SU-DHL-6 (cell line): ENCODE measurements at regions not wholly inside any gene's neighbourhood (a gene's known extent, or its start where the extent isn't known, plus 50 kb on each side); places are given as distances from the start of the nearest gene placed in this dataset.

Source experiments
- H2AFZ ChIP-seq: fragments of 200-600 bp; sonication (generic); 2 replicates; pipeline ENCODE4 v1.6.1; 2014; ENCODE audit warnings: low read depth, mild to moderate bottlenecking, moderate library complexity, mixed read lengths, antibody characterized with exemption, low read length; ENCODE audit not compliant: severe bottlenecking
- H3F3A ChIP-seq: fragments of 200-600 bp; shearing (Covaris generic); 2 replicates; pipeline ENCODE4 v1.6.0; 2016; ENCODE audit warnings: antibody characterized with exemption, mild to moderate bottlenecking; ENCODE audit not compliant: insufficient read depth
- H3K27ac ChIP-seq: fragments of 200-600 bp; sonication (generic); 2 replicates; pipeline ENCODE4 v1.5.1; 2016; ENCODE audit warnings: low read depth, mild to moderate bottlenecking, low read length, moderate library complexity, mixed read lengths
- H3K27me3 ChIP-seq: fragments of 200-600 bp; sonication (generic), shearing (Covaris generic); 2 replicates; pipeline ENCODE4 v1.6.0; 2014; ENCODE audit warnings: mild to moderate bottlenecking, low read length
- H3K36me3 ChIP-seq: fragments of 200-600 bp; sonication (generic); 2 replicates; pipeline ENCODE4 v1.6.1; 2014; ENCODE audit warnings: mild to moderate bottlenecking, low read length, mixed read lengths
- H3K4me2 ChIP-seq: fragments of 300-600, 200-600 bp; shearing (Covaris generic), sonication (generic); 2 replicates; pipeline ENCODE4 v1.6.0; 2014; ENCODE audit warnings: low read length, low read depth, mild to moderate bottlenecking; ENCODE audit not compliant: poor library complexity, severe bottlenecking
- H3K4me3 ChIP-seq: fragments of 200-600 bp; sonication (generic); 2 replicates; pipeline ENCODE4 v1.5.1; 2014; ENCODE audit warnings: antibody characterized with exemption, low read length, mild to moderate bottlenecking, mixed read lengths; ENCODE audit not compliant: insufficient read depth, poor library complexity, severe bottlenecking
- H3K79me2 ChIP-seq: fragments of 200-600 bp; sonication (generic); 2 replicates; pipeline ENCODE4 v1.6.1; 2014; ENCODE audit warnings: mild to moderate bottlenecking, low read length, moderate library complexity; ENCODE audit not compliant: insufficient read depth
- H3K9ac ChIP-seq: fragments of 200-600 bp; sonication (generic); 2 replicates; pipeline ENCODE4 v1.7.0; 2014; ENCODE audit warnings: mild to moderate bottlenecking, low read length
- H3K9me2 ChIP-seq: fragments of 200-600 bp; sonication (generic); replicated peaks from 2 replicates; pipeline ENCODE4 v1.6.1; 2014; ENCODE audit warnings: low read length; ENCODE audit not compliant: insufficient read depth
- H3K9me3 ChIP-seq: fragments of 200-600 bp; sonication (generic); 2 replicates; pipeline ENCODE4 v1.6.1; 2014; ENCODE audit warnings: low read length, mixed read lengths; ENCODE audit not compliant: insufficient read depth
- H4K20me1 ChIP-seq: fragments of 200-600 bp; sonication (generic); 2 replicates; pipeline ENCODE4 v1.6.1; 2014; ENCODE audit warnings: low read depth, mild to moderate bottlenecking, antibody characterized with exemption, low read length, moderate library complexity, mixed read lengths
- EZH2phosphoT487 ChIP-seq: fragments of 200-600 bp; sonication (generic), shearing (Covaris generic); conservative IDR thresholded peaks from 2 replicates; pipeline ENCODE4 v1.6.1; 2018; ENCODE audit warnings: mild to moderate bottlenecking, antibody characterized with exemption, low read length, moderate library complexity, mixed read lengths
- TF ChIP-seq, protein P1 (sequence below): fragments of 200-600 bp; sonication (generic); IDR thresholded peaks from one replicate; pipeline ENCODE4 v1.5.1; 2017; ENCODE audit warnings: antibody characterized with exemption, mild to moderate bottlenecking, low read length, moderate library complexity; ENCODE audit not compliant: insufficient read depth, poor library complexity, severe bottlenecking

GRCh38 chr4:65265526-65265925, 404.8 kb downstream of the EPHA5 start:
- H4K20me1 ChIP-seq: no peaks in the 10 kb centered on the region

GRCh38 chr4:65259296-65259695, 411.0 kb downstream of the EPHA5 start:
- Histone ChIP-seq H3K79me2 (no peaks in the 10 kb centered on the region), H3K9ac (no peak overlapping the region), H3K27ac (no peak overlapping the region), H3K9me3 (no peaks in the 10 kb centered on the region), H3K27me3 (no peaks in the 10 kb centered on the region), H3K4me2 (no peak overlapping the region), H3K4me3 (no peak overlapping the region), H3K9me2 (no peaks in the 10 kb centered on the region), H3K36me3 (no peaks in the 10 kb centered on the region), H4K20me1 (no peaks in the 10 kb centered on the region), H2AFZ (no peak overlapping the region), H3F3A (no peaks in the 10 kb centered on the region)
- no peak for TF ChIP-seq EZH2phosphoT487
- TF ChIP-seq, protein P1, sequence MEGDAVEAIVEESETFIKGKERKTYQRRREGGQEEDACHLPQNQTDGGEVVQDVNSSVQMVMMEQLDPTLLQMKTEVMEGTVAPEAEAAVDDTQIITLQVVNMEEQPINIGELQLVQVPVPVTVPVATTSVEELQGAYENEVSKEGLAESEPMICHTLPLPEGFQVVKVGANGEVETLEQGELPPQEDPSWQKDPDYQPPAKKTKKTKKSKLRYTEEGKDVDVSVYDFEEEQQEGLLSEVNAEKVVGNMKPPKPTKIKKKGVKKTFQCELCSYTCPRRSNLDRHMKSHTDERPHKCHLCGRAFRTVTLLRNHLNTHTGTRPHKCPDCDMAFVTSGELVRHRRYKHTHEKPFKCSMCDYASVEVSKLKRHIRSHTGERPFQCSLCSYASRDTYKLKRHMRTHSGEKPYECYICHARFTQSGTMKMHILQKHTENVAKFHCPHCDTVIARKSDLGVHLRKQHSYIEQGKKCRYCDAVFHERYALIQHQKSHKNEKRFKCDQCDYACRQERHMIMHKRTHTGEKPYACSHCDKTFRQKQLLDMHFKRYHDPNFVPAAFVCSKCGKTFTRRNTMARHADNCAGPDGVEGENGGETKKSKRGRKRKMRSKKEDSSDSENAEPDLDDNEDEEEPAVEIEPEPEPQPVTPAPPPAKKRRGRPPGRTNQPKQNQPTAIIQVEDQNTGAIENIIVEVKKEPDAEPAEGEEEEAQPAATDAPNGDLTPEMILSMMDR: no peak

More at GRCh38 chr4:65265526-65265925, 404.8 kb downstream of the EPHA5 start:
- Histone ChIP-seq H2AFZ (no peak overlapping the region), H3K4me2 (no peak overlapping the region), H3K79me2 (no peaks in the 10 kb centered on the region), H3K27ac (no peak overlapping the region), H3K36me3 (no peaks in the 10 kb centered on the region), H3F3A (no peaks in the 10 kb centered on the region), H3K4me3 (no peak overlapping the region), H3K9ac (no peak overlapping the region), H3K9me2 (no peaks in the 10 kb centered on the region), H3K9me3 (no peaks in the 10 kb centered on the region), H3K27me3 (no peaks in the 10 kb centered on the region)
- TF ChIP-seq, protein P1: no peak
- no peak for TF ChIP-seq EZH2phosphoT487

- Histone ChIP-seq H3K9ac (no peak overlapping the region), H3K36me3 (no peaks in the 10 kb centered on the region), H3F3A (no peaks in the 10 kb centered on the region), H2AFZ (no peak overlapping the region), H3K9me2 (no peaks in the 10 kb centered on the region), H3K9me3 (no peaks in the 10 kb centered on the region), H3K79me2 (no peaks in the 10 kb centered on the region), H3K27ac (no peak overlapping the region), H4K20me1 (no peaks in the 10 kb centered on the region), H3K4me3 (no peak overlapping the region), H3K4me2 (no peak overlapping the region), H3K27me3 (no peaks in the 10 kb centered on the region)
- no peak for TF ChIP-seq EZH2phosphoT487
- TF ChIP-seq, protein P1: no peak
Measured at GRCh38 chr4:65250916-65251315, 419.4 kb downstream of the EPHA5 start.

DNA sequence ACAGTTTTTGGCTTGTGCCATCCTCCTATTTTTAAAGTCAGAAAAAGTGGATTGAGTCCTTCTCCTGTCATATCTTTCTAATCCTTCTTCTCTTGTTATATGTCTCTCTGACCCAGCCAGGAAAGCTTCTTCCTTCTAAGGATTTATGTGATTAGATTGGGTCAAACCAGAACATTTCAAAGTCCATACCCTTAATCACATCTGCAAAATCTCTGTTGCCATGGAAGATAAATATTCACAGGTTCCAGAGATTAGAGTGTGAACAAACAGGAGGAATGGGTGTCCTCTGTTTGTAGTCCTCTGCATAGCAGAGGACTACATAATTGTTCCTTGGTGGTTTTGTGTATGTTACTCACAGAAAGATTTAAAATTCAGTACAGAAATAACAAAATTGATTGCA, 421.2 kb downstream of the EPHA5 start:
- no peaks in the 10 kb centered on the region for H3K27me3 ChIP-seq
- H2AFZ ChIP-seq: no peak overlapping the region
- no peak overlapping the region for H3K4me2 ChIP-seq
- no peak for TF ChIP-seq EZH2phosphoT487
- TF ChIP-seq, protein P1: no peak
- no peaks in the 10 kb centered on the region for H3F3A ChIP-seq
- no peak overlapping the region for H3K4me3 ChIP-seq
- H3K79me2 ChIP-seq: no peaks in the 10 kb centered on the region
- H3K9ac ChIP-seq: no peak overlapping the region
- H3K9me2 ChIP-seq: no peaks in the 10 kb centered on the region
- H3K9me3 ChIP-seq: no peaks in the 10 kb centered on the region
- no peaks in the 10 kb centered on the region for H4K20me1 ChIP-seq
- H3K36me3 ChIP-seq: no peaks in the 10 kb centered on the region
- H3K27ac ChIP-seq: no peak overlapping the region
